Fibroblast of villous mesenchyme (primary cell): ENCODE measurements at regions not wholly inside any gene's neighbourhood (a gene's known extent, or its start where the extent isn't known, plus 50 kb on each side); places are given as distances from the start of the nearest gene placed in this dataset.
"Not testable (repeated sequence)": the region's sequence is repeated elsewhere in the genome, so short reads cannot be mapped to it uniquely, and the experiment has no call there.

ENCODE experiments used
- DNase-seq: peaks from one replicate; pipeline ENCODE4 v3.0.0-alpha.2; 2010; ENCODE audit warnings: low read depth
- H3K4me3 ChIP-seq: 2 replicates; pipeline ENCODE4 v1.5.1; 2011; ENCODE audit warnings: low read depth, mild to moderate bottlenecking, low read length
- CTCF ChIP-seq: IDR thresholded peaks from 2 replicates; pipeline ENCODE4 v1.5.1; 2012; ENCODE audit warnings: low read depth, mild to moderate bottlenecking, low read length; ENCODE audit not compliant: insufficient read depth

GRCh38 chr14:98926801-98927200, 345.2 kb downstream of the BCL11B start:
- DNase-seq, result no peak
- H3K4me3 ChIP-seq, result no peak overlapping the region
- TF ChIP-seq CTCF, result no peak

GRCh38 chr14:98927986-98928385, 344.0 kb downstream of the BCL11B start:
- no peak for TF ChIP-seq CTCF
- DNase-seq, result no peak
- no peak overlapping the region for H3K4me3 ChIP-seq

- no peak for DNase-seq
- H3K4me3 ChIP-seq, result no peak overlapping the region
- no peak for TF ChIP-seq CTCF
These were observed 343.6 kb downstream of the BCL11B start for GRCh38 chr14:98928418-98928817.

- DNase-seq, result no peak
- no peak for TF ChIP-seq CTCF
- H3K4me3 ChIP-seq, result no peak overlapping the region
These were observed 340.9 kb downstream of the BCL11B start for GRCh38 chr14:98931126-98931525.

- H3K4me3 ChIP-seq, result no peak overlapping the region
These were observed 340.1 kb downstream of the BCL11B start for GRCh38 chr14:98931911-98932310.

GRCh38 chr14:98932431-98933325, 339.3 kb downstream of the BCL11B start:
- DNase-seq, result no peak
- H3K4me3 ChIP-seq, result no peak overlapping the region
- TF ChIP-seq CTCF, result no peak

More at GRCh38 chr14:98931911-98932310, 340.1 kb downstream of the BCL11B start:
- no peak for TF ChIP-seq CTCF
- no peak for DNase-seq

- DNase-seq, H3K4me3 ChIP-seq: not testable (repeated sequence)
These were observed 337.4 kb downstream of the BCL11B start for GRCh38 chr14:98934569-98934968.
